Panc1 (cell line): ENCODE measurements at regions not wholly inside any gene's neighbourhood (a gene's known extent, or its start where the extent isn't known, plus 50 kb on each side); places are given as distances from the start of the nearest gene placed in this dataset.

Experiments used
- CTCF ChIP-seq: fragments of 450-650 bp; IDR thresholded peaks from 2 replicates; pipeline ENCODE4 v1.5.1; 2017; ENCODE audit warnings: mild to moderate bottlenecking
- POLR2AphosphoS5 ChIP-seq: IDR thresholded peaks from 2 replicates; pipeline ENCODE4 v1.6.1; 2012; ENCODE audit warnings: mild to moderate bottlenecking, low read depth, low read length, moderate library complexity
- TCF7L2 ChIP-seq: IDR thresholded peaks from 2 replicates; pipeline ENCODE4 v1.6.1; 2011; ENCODE audit warnings: mild to moderate bottlenecking, low read depth, low read length, inconsistent platforms
- TF ChIP-seq, protein P1 (sequence below), 2 experiments: IDR thresholded peaks; 2 replicates each; pipeline ENCODE4 v1.6.1; 2011 to 2012; ENCODE audit warnings: low read depth in 2 of 2, control low read depth in 1 of 2, low read length in 1 of 2, mild to moderate bottlenecking in 1 of 2, moderate library complexity in 1 of 2; ENCODE audit not compliant: insufficient read depth in 1 of 2

GRCh38 chr14:97888331-97888730 lies 1091.1 kb downstream of the VRK1 start:
- no peak for TF ChIP-seq POLR2AphosphoS5
- TF ChIP-seq CTCF: no peak
- no peak for TF ChIP-seq TCF7L2
- TF ChIP-seq, protein P1, sequence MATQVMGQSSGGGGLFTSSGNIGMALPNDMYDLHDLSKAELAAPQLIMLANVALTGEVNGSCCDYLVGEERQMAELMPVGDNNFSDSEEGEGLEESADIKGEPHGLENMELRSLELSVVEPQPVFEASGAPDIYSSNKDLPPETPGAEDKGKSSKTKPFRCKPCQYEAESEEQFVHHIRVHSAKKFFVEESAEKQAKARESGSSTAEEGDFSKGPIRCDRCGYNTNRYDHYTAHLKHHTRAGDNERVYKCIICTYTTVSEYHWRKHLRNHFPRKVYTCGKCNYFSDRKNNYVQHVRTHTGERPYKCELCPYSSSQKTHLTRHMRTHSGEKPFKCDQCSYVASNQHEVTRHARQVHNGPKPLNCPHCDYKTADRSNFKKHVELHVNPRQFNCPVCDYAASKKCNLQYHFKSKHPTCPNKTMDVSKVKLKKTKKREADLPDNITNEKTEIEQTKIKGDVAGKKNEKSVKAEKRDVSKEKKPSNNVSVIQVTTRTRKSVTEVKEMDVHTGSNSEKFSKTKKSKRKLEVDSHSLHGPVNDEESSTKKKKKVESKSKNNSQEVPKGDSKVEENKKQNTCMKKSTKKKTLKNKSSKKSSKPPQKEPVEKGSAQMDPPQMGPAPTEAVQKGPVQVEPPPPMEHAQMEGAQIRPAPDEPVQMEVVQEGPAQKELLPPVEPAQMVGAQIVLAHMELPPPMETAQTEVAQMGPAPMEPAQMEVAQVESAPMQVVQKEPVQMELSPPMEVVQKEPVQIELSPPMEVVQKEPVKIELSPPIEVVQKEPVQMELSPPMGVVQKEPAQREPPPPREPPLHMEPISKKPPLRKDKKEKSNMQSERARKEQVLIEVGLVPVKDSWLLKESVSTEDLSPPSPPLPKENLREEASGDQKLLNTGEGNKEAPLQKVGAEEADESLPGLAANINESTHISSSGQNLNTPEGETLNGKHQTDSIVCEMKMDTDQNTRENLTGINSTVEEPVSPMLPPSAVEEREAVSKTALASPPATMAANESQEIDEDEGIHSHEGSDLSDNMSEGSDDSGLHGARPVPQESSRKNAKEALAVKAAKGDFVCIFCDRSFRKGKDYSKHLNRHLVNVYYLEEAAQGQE (IDR thresholded peaks at IDR 0.05; ENCODE audit: insufficient read depth in 1 of 2, low read depth in 2 of 2, low read length in 1 of 2): no peak
